Ovary (tissue), 3 donors: ENCODE measurements at regions not wholly inside any gene's neighbourhood (a gene's known extent, or its start where the extent isn't known, plus 50 kb on each side); places are given as distances from the start of the nearest gene placed in this dataset.

Experiments
- CTCF ChIP-seq, 3 donors: fragments of 450-650 bp in 2 of 3; fragments of 200-600 bp in 1 of 3; IDR thresholded peaks; one replicate each; pipeline versions ENCODE4 v1.5.1 to v1.8.0; 2016 to 2022; ENCODE audit warnings: antibody characterized with exemption in 3 of 3, mild to moderate bottlenecking in 1 of 3
- EP300 ChIP-seq: sonication (generic); formaldehyde crosslinking; IDR thresholded peaks from one replicate; pipeline ENCODE4 v1.6.1; 2017; ENCODE audit warnings: antibody characterized with exemption
- POLR2A ChIP-seq: fragments of 450-650 bp; IDR thresholded peaks from one replicate; pipeline ENCODE4 v1.6.1; 2017; ENCODE audit warnings: antibody characterized with exemption, mild to moderate bottlenecking, moderate library complexity
- donor health status: DM: no; HTN: no; CAD: no.

DNA sequence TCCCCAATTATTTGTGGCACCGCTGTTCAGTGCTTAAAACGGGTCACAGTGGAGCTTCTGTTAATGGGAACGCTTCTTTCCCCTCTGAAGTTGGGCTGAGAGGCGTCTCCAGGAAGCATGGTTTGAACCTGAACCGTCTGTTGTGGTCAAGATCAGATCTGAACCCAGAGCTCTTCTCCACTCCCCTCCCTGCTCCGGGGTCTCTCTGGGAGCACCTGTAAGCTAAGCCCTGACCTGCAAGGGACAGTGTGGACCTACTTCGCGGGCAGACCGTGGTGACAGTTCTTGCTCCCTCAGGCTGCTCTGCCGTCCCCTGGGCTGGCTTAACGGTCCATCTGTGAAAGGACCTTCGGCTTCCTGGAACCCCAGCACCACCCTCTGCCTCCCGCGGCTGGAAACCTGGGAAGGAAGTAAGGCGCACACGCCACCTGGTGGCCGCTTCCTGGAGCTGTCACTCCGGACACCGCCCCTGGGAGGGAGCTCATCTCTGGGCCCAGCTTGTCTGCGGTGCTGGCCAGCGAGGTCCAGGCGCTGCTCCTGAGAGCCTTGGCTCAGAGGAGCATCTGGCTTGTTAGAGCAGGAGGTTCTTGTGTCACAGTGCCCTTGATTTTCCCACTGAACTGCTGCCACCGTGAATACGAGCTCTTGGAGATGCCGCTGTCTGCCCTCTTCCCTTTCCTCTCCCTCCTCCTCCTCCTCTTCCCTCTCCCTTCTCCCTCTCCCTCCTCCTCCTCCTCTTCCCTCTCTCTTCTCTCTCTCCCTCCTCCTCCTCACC, 518.5 kb upstream of the EEF2KMT start:
- TF ChIP-seq CTCF (IDR thresholded peaks at IDR 0.05) = no peak
- TF ChIP-seq POLR2A = no peak
- TF ChIP-seq EP300 = no peak
